ENCODE measurements at regions not wholly inside any gene's neighbourhood (a gene's known extent, or its start where the extent isn't known, plus 50 kb on each side); places are given as distances from the start of the nearest gene placed in this dataset.

DNA sequence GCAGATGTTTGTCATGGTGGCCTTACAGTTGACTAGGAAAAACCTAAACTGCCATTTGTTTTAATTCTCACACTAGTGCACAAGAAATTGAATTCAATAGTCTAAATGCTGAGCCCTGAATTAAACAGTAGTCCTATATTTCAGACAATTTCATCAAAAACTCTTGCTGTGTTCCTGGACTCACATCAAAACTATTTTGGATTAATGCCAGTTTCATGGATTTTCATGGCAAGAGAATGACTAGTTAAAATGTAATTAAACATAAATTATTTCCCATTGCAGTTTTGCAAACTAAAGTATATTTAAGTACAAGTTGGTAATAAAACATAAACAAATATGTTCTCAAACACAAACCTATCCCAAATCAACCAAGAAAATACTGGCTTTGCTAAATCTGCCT lies 468.0 kb upstream of the PRICKLE1 start (continued):
- TF ChIP-seq, protein P1, sequence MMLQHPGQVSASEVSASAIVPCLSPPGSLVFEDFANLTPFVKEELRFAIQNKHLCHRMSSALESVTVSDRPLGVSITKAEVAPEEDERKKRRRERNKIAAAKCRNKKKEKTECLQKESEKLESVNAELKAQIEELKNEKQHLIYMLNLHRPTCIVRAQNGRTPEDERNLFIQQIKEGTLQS (IDR thresholded peaks at IDR 0.05): no peak

DNA sequence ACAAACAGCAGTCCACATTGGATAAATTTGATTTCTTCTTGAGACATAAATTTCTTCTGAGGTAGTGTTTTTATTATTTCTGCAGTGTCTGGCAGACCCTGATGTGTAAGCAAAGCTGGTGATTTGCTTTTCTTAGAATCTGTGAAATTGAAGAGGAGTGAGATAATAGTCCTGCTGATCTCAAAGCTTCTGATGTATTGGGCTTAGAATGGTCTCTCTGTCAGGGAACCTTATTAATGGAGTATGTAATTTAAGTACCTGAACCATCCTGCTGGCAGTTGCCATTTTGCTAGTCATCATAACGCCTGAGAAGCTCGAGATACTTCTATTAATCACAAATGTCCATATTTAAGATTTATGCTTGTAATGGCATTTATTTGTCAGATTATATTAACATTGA lies 464.5 kb upstream of the PRICKLE1 start:
- no peak overlapping the region for H3K4me3 ChIP-seq (ENCODE audit: low read depth in 1 of 3, low read length in 3 of 3)
- H3K4me1 ChIP-seq (ENCODE audit: control insufficient read depth in 4 of 4, insufficient read depth in 4 of 4, low read length in 3 of 4): no peaks in the 10 kb centered on the region
- TF ChIP-seq FOXA2 (IDR thresholded peaks at IDR 0.05) (no peak), HNF4G (IDR thresholded peaks at IDR 0.05) (no peak), SP1 (IDR thresholded peaks at IDR 0.05) (no peak), YY1 (IDR thresholded peaks at IDR 0.05) (no peak), RAD21 (IDR thresholded peaks at IDR 0.05) (no peak), EGR1 (IDR thresholded peaks at IDR 0.05; ENCODE audit: low read depth in 2 of 2) (no peak), RXRA (IDR thresholded peaks at IDR 0.05) (no peak), TAF1 (conservative IDR thresholded peaks at IDR 0.05) (no peak), FOXA1 (IDR thresholded peaks at IDR 0.05) (no peak), JUND (IDR thresholded peaks at IDR 0.05) (no peak), HNF4A (conservative IDR thresholded peaks at IDR 0.05) (no peak), NR2F2 (IDR thresholded peaks at IDR 0.05) (no peak), GABPA (IDR thresholded peaks at IDR 0.05 in 1 of 2, conservative IDR thresholded peaks at IDR 0.05 in 1 of 2) (no peak)
- TF ChIP-seq, protein P2, sequence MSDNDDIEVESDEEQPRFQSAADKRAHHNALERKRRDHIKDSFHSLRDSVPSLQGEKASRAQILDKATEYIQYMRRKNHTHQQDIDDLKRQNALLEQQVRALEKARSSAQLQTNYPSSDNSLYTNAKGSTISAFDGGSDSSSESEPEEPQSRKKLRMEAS (IDR thresholded peaks at IDR 0.05): no peak
- TF ChIP-seq, protein P1 (IDR thresholded peaks at IDR 0.05): no peak
- TF ChIP-seq, protein P3, sequence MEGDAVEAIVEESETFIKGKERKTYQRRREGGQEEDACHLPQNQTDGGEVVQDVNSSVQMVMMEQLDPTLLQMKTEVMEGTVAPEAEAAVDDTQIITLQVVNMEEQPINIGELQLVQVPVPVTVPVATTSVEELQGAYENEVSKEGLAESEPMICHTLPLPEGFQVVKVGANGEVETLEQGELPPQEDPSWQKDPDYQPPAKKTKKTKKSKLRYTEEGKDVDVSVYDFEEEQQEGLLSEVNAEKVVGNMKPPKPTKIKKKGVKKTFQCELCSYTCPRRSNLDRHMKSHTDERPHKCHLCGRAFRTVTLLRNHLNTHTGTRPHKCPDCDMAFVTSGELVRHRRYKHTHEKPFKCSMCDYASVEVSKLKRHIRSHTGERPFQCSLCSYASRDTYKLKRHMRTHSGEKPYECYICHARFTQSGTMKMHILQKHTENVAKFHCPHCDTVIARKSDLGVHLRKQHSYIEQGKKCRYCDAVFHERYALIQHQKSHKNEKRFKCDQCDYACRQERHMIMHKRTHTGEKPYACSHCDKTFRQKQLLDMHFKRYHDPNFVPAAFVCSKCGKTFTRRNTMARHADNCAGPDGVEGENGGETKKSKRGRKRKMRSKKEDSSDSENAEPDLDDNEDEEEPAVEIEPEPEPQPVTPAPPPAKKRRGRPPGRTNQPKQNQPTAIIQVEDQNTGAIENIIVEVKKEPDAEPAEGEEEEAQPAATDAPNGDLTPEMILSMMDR (IDR thresholded peaks at IDR 0.05; ENCODE audit: low read depth, low read length, missing input control): no peak
- TF ChIP-seq, protein P4, sequence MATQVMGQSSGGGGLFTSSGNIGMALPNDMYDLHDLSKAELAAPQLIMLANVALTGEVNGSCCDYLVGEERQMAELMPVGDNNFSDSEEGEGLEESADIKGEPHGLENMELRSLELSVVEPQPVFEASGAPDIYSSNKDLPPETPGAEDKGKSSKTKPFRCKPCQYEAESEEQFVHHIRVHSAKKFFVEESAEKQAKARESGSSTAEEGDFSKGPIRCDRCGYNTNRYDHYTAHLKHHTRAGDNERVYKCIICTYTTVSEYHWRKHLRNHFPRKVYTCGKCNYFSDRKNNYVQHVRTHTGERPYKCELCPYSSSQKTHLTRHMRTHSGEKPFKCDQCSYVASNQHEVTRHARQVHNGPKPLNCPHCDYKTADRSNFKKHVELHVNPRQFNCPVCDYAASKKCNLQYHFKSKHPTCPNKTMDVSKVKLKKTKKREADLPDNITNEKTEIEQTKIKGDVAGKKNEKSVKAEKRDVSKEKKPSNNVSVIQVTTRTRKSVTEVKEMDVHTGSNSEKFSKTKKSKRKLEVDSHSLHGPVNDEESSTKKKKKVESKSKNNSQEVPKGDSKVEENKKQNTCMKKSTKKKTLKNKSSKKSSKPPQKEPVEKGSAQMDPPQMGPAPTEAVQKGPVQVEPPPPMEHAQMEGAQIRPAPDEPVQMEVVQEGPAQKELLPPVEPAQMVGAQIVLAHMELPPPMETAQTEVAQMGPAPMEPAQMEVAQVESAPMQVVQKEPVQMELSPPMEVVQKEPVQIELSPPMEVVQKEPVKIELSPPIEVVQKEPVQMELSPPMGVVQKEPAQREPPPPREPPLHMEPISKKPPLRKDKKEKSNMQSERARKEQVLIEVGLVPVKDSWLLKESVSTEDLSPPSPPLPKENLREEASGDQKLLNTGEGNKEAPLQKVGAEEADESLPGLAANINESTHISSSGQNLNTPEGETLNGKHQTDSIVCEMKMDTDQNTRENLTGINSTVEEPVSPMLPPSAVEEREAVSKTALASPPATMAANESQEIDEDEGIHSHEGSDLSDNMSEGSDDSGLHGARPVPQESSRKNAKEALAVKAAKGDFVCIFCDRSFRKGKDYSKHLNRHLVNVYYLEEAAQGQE (IDR thresholded peaks at IDR 0.05): no peak
- TF ChIP-seq, protein P5, sequence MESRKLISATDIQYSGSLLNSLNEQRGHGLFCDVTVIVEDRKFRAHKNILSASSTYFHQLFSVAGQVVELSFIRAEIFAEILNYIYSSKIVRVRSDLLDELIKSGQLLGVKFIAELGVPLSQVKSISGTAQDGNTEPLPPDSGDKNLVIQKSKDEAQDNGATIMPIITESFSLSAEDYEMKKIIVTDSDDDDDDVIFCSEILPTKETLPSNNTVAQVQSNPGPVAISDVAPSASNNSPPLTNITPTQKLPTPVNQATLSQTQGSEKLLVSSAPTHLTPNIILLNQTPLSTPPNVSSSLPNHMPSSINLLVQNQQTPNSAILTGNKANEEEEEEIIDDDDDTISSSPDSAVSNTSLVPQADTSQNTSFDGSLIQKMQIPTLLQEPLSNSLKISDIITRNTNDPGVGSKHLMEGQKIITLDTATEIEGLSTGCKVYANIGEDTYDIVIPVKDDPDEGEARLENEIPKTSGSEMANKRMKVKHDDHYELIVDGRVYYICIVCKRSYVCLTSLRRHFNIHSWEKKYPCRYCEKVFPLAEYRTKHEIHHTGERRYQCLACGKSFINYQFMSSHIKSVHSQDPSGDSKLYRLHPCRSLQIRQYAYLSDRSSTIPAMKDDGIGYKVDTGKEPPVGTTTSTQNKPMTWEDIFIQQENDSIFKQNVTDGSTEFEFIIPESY (IDR thresholded peaks at IDR 0.05): no peak
- no peak for DNase-seq (ENCODE audit: low spot score)
- H3K9me3 ChIP-seq (ENCODE audit: control insufficient read depth in 4 of 4, low read length in 3 of 4): no peaks in the 10 kb centered on the region
- H3K27ac ChIP-seq (ENCODE audit: low read depth in 1 of 2, low read length in 2 of 2): no peak overlapping the region
- H3K27me3 ChIP-seq (ENCODE audit: control insufficient read depth in 4 of 4, insufficient read depth in 4 of 4, low read length in 3 of 4): peaks cover 0 to 3% (median 0%) of the 10 kb centered on the region in 4 donors
- no peak overlapping the region for H3K9ac ChIP-seq (ENCODE audit: low read depth in 1 of 2, low read length in 2 of 2)
- 71% methylated on average over 2 of the region's 2 CpGs for WGBS
- no peaks in the 10 kb centered on the region for H3K36me3 ChIP-seq (ENCODE audit: control insufficient read depth in 4 of 4, insufficient read depth in 3 of 4, low read depth in 1 of 4, low read length in 3 of 4)

Measured in liver (tissue), 8 donors.